Gastrocnemius medialis (tissue), 4 donors: ENCODE measurements at regions not wholly inside any gene's neighbourhood (a gene's known extent, or its start where the extent isn't known, plus 50 kb on each side); places are given as distances from the start of the nearest gene placed in this dataset.

ENCODE experiments used
- ATAC-seq, 2 donors: fragments of 150-250 bp; one replicate each; pipeline ENCODE4 v1.9.1; 2016
- DNase-seq, 2 donors: peaks; one replicate each; pipeline ENCODE4 v3.0.0-alpha.2; 2019
- H3K27ac ChIP-seq, 4 donors: fragments of 200-600 bp; sonication (generic); 1 replicate in 1 of 4; 2 replicates in 3 of 4; pipeline ENCODE4 v1.5.1; 2016 to 2018; ENCODE audit warnings: mild to moderate bottlenecking in 2 of 4, moderate library complexity in 1 of 4
- H3K27me3 ChIP-seq, 3 donors: fragments of 200-600 bp; sonication (generic) in 2 of 3; 1 replicate in 1 of 3; 2 replicates in 2 of 3; pipeline versions ENCODE4 v1.5.1 to v1.6.0; 2016 to 2019; ENCODE audit warnings: mild to moderate bottlenecking in 1 of 3, moderate library complexity in 1 of 3
- H3K36me3 ChIP-seq, 2 donors: fragments of 200-600 bp; sonication (generic) in 1 of 2; one replicate each; pipeline ENCODE4 v1.5.1; 2017 to 2018
- H3K4me1 ChIP-seq, 2 donors: fragments of 200-600 bp; sonication (generic) in 1 of 2; one replicate each; pipeline ENCODE4 v1.5.1; 2016 to 2017; ENCODE audit warnings: mild to moderate bottlenecking in 2 of 2
- H3K4me3 ChIP-seq, 4 donors: fragments of 200-600 bp; sonication (generic) in 3 of 4; 1 replicate in 1 of 4; 2 replicates in 3 of 4; pipeline ENCODE4 v1.5.1; 2016 to 2019; ENCODE audit warnings: mild to moderate bottlenecking in 2 of 4
- H3K9me3 ChIP-seq, 3 donors: fragments of 200-600 bp; sonication (generic) in 2 of 3; 1 replicate in 1 of 3; 2 replicates in 2 of 3; pipeline ENCODE4 v1.5.1; 2016 to 2019
- POLR2A ChIP-seq, 2 donors: fragments of 450-650 bp; IDR thresholded peaks; one replicate each; pipeline ENCODE4 v1.6.1; 2017; ENCODE audit warnings: antibody characterized with exemption in 2 of 2, mild to moderate bottlenecking in 2 of 2, moderate library complexity in 2 of 2
- in situ Hi-C, 4 donors: fragments of 200-750 bp; cut with MboI; loops; one replicate each; pipeline versions ENCODE4 v1.15.0 to v1.8.0; 2017; ENCODE audit warnings: low sequenced_read_pairs in 4 of 4
- intact Hi-C: fragments of 100-400 bp; cut with DNase I; formaldehyde crosslinking; loops from one replicate; pipeline ENCODE4 v1.15.1; 2023; ENCODE audit warnings: low total_unique reads
- TF ChIP-seq, protein P1 (sequence below), 5 experiments: fragments of 450-650 bp in 3 of 5; fragments of 200-600 bp in 2 of 5; sonication (generic) in 2 of 5; IDR thresholded peaks in 4 of 5; conservative IDR thresholded peaks in 1 of 5; 1 replicate in 4 of 5; 2 replicates in 1 of 5; pipeline ENCODE4 v1.5.1; 2016 to 2019; ENCODE audit warnings: antibody characterized with exemption in 5 of 5, mild to moderate bottlenecking in 3 of 5, moderate library complexity in 3 of 5

DNA sequence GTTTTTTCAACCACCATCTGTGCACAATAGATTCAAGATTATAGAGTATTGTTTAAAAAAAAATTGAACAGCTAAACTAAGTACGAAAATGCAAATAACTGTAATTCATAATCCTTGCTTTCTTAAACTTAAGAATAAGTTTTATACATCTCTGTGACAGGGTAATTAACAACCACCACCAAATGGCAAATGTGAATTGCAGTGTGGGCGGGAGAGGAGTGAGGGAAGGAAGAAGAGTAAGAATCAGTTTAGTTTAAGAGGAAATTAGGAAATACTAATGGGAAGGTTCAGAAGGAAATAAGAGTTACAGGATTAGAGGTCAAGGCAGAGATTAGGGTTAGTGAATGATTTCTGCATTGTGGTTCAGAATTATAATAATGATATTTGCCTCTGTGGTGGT lies 430.9 kb downstream of the SPRY1 start:
- DNase-seq (no peak), ATAC-seq (no peak)
- in situ Hi-C loops (loop anchor here in 2 of 4 donors (25.0 kb wide), 1 partner anchor 415 kb away; no protein-coding TSS in a partner anchor), intact Hi-C loops (loop anchor here (5.0 kb wide), 1 partner anchor 155 kb away; no protein-coding TSS in a partner anchor)
- no peak overlapping the region for H3K4me3 ChIP-seq
- no peak overlapping the region for H3K27ac ChIP-seq
- no peak for TF ChIP-seq POLR2A (IDR thresholded peaks at IDR 0.05)
- TF ChIP-seq, protein P1, sequence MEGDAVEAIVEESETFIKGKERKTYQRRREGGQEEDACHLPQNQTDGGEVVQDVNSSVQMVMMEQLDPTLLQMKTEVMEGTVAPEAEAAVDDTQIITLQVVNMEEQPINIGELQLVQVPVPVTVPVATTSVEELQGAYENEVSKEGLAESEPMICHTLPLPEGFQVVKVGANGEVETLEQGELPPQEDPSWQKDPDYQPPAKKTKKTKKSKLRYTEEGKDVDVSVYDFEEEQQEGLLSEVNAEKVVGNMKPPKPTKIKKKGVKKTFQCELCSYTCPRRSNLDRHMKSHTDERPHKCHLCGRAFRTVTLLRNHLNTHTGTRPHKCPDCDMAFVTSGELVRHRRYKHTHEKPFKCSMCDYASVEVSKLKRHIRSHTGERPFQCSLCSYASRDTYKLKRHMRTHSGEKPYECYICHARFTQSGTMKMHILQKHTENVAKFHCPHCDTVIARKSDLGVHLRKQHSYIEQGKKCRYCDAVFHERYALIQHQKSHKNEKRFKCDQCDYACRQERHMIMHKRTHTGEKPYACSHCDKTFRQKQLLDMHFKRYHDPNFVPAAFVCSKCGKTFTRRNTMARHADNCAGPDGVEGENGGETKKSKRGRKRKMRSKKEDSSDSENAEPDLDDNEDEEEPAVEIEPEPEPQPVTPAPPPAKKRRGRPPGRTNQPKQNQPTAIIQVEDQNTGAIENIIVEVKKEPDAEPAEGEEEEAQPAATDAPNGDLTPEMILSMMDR (IDR thresholded peaks at IDR 0.05 in 4 of 5, conservative IDR thresholded peaks at IDR 0.05 in 1 of 5) = no peak
- H3K9me3 ChIP-seq = no peaks in the 10 kb centered on the region
- peaks cover 21 to 26% of the 10 kb centered on the region in 2 donors for H3K4me1 ChIP-seq
- no peaks in the 10 kb centered on the region for H3K36me3 ChIP-seq
- H3K27me3 ChIP-seq = no peaks in the 10 kb centered on the region

DNA sequence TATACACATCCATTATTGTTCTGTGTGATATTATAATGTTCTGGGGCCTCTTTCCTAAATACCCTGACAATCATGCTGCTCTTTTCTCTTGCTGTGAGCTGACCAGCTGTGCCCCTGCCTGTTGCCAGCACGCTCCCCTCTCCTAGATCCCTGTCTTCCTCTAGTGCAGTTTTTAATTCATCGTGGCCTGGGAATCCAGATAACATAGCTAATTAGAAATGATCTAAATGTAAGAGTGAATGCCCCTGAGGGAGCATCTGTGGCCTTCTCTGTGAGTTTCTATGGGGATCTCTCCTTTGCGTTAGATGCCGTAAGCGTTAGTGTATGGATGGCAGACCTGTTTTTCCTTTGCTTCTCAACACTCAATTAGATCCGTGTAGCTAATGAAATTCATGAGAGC lies 434.3 kb downstream of the SPRY1 start:
- H3K27ac ChIP-seq = peak overlapping the region; percentile 84 to 92 (median 90)
- TF ChIP-seq, protein P1 (IDR thresholded peaks at IDR 0.05 in 4 of 5, conservative IDR thresholded peaks at IDR 0.05 in 1 of 5) = no peak
- no peak for TF ChIP-seq POLR2A (IDR thresholded peaks at IDR 0.05)
- peaks cover 27 to 30% of the 10 kb centered on the region in 2 donors for H3K4me1 ChIP-seq
- H3K27me3 ChIP-seq = no peaks in the 10 kb centered on the region
- DNase-seq = no peak
- in situ Hi-C loops = loop anchor here in 2 of 4 donors (25.0 kb wide), 1 partner anchor 419 kb away; no protein-coding TSS in a partner anchor
- intact Hi-C loops = loop anchor here (5.0 kb wide), 1 partner anchor 244 kb away; no protein-coding TSS in a partner anchor
- ATAC-seq = no peak
- no peaks in the 10 kb centered on the region for H3K9me3 ChIP-seq
- no peaks in the 10 kb centered on the region for H3K36me3 ChIP-seq
- no peak overlapping the region for H3K4me3 ChIP-seq

DNA sequence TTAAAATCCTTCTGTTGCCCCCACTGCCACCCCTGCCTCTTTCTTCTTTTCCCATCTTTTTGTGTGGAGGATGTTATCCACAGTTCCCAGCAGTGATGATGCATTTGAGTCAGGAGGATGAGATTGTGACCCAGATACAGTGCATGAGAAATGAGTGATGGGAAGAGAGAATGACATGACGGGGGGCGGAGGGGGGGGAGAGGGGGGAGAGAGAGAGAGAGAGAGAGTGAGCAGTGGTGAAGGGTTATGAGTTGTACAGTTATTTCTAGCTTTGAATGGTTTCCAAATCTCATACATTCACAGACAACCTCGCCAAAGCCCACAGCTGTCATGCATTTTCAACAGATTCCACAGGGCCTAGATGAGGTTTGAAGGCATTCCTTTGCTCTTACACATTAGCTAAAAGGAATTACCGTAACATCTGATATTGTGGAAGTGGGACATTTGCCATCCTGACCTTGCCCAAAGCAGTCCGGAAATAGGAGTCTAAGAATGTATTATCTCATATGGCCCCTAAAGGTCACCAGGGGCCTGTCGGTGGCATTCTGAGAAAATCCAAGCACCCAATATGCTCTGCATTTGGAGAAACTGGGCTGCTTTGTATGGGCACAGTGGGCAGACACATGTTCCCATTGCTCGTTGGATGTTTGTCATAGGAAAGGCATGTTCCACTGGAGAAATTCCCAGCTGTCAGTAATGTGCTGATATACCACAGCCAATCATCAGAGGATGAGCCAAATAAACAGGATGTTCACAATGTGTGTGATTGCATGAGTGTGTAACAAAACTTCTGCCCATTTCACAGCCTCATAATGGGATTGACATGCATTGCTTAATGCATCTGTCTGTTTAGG lies 435.8 kb downstream of the SPRY1 start:
- in situ Hi-C loops = loop anchor here in 2 of 4 donors (25.0 kb wide), 1 partner anchor 420 kb away; no protein-coding TSS in a partner anchor
- Histone ChIP-seq H3K36me3 (no peaks in the 10 kb centered on the region), H3K9me3 (no peaks in the 10 kb centered on the region), H3K4me1 (peaks cover 18 to 24% of the 10 kb centered on the region in 2 donors), H3K27me3 (no peaks in the 10 kb centered on the region), H3K27ac (peak overlapping the region; percentile 84 to 92 (median 90)), H3K4me3 (peak overlapping the region; percentile 31 to 43 (median 38))
- DNase-seq = peak; percentile 77 to 82
- no peak for TF ChIP-seq POLR2A (IDR thresholded peaks at IDR 0.05)
- TF ChIP-seq, protein P1 (IDR thresholded peaks at IDR 0.05 in 4 of 5, conservative IDR thresholded peaks at IDR 0.05 in 1 of 5) = peak in 1 of 5 experiments; percentile 9
- peak; percentile 92 to 95 for ATAC-seq
- intact Hi-C loops = loop anchor here (2.0 to 5.0 kb wide), 5 partner anchors 40 to 1104 kb away; no protein-coding TSS in a partner anchor

DNA sequence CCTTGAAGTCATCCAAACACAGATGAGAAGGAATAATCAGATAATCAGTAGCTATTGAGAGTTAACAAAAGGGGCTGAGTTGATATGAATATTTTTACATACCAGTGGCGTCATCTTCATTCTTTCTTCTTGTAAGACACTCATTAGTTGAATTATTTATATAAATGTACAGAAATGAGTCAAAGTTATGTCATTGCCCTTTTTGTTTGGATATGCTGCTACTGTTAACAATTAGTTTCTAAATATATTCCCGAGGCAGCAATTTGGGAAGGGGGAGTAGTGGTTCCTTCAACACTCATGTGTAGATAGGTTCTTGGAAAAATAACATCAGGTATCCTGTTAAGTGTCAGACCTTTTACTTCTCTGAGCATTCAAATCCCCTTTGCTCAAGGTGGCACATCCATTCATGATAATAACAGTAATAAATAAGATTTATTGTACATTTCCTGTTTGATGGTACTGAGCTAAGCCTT lies 436.6 kb downstream of the SPRY1 start:
- DNase-seq (no peak), ATAC-seq (no peak)
- intact Hi-C loops = loop anchor here (2.0 to 5.0 kb wide), 5 partner anchors 40 to 1104 kb away; no protein-coding TSS in a partner anchor
- no peak overlapping the region for H3K4me3 ChIP-seq
- peak overlapping the region; percentile 84 to 92 (median 90) for H3K27ac ChIP-seq
- TF ChIP-seq, protein P1 (IDR thresholded peaks at IDR 0.05 in 4 of 5, conservative IDR thresholded peaks at IDR 0.05 in 1 of 5) = no peak
- no peak for TF ChIP-seq POLR2A (IDR thresholded peaks at IDR 0.05)
- H3K27me3 ChIP-seq = no peaks in the 10 kb centered on the region
- no peaks in the 10 kb centered on the region for H3K9me3 ChIP-seq
- in situ Hi-C loops = loop anchor here in 2 of 4 donors (25.0 kb wide), 1 partner anchor 421 kb away; no protein-coding TSS in a partner anchor
- H3K4me1 ChIP-seq = peaks cover 17 to 22% of the 10 kb centered on the region in 2 donors
- no peaks in the 10 kb centered on the region for H3K36me3 ChIP-seq
